ENCODE measurements at regions not wholly inside any gene's neighbourhood (a gene's known extent, or its start where the extent isn't known, plus 50 kb on each side); places are given as distances from the start of the nearest gene placed in this dataset.

DNA sequence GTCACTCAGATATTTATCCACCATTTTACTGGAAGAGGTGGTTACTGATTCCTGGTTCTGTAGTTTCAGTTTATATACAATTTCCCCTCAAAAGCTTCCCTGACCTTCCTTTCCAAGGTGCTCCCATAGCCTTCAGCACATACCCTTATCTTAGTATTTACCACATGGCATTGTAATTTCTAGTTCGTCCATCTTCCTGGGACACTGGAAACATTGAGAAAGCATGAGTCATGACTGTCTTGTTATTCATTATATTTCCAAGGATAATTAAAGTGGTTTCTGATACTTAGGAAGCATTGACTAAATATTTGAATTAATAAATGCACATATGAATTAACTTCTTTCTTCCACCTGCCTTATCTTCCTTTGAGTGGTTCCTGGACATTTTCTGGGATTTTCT is 203.8 kb downstream of the ETAA1 start:
- no peak for TF ChIP-seq CTCF (conservative IDR thresholded peaks at IDR 0.05)
- Mint-ChIP-seq H3K27ac (ENCODE audit: unreplicated experiment) (no peak overlapping the region), H3K27me3 (ENCODE audit: low read depth) (peaks cover 8% of the 10 kb centered on the region)

GRCh38 chr2:67604360-67604759 is 207.2 kb downstream of the ETAA1 start:
- peaks cover 6% of the 10 kb centered on the region for H3K27me3 Mint-ChIP-seq (ENCODE audit: low read depth)
- no peak overlapping the region for H3K27ac Mint-ChIP-seq (ENCODE audit: unreplicated experiment)
- no peak for TF ChIP-seq CTCF (conservative IDR thresholded peaks at IDR 0.05)
- no peaks in the 10 kb centered on the region for H3K4me1 Mint-ChIP-seq
- H3K36me3 Mint-ChIP-seq (ENCODE audit: low read depth) = no peaks in the 10 kb centered on the region
- no peaks in the 10 kb centered on the region for H3K9me3 Mint-ChIP-seq
- no peak for DNase-seq (ENCODE audit: low read depth, low spot score)
- no peak overlapping the region for H3K4me3 Mint-ChIP-seq

More for the DNA sequence above, 203.8 kb downstream of the ETAA1 start:
- Mint-ChIP-seq H3K9me3 (no peaks in the 10 kb centered on the region), H3K4me1 (no peaks in the 10 kb centered on the region), H3K36me3 (ENCODE audit: low read depth) (no peaks in the 10 kb centered on the region), H3K4me3 (no peak overlapping the region)
- DNase-seq (ENCODE audit: low read depth, low spot score) = no peak

- H3K4me1 Mint-ChIP-seq = no peaks in the 10 kb centered on the region
- H3K27ac Mint-ChIP-seq (ENCODE audit: unreplicated experiment) = no peak overlapping the region
- H3K36me3 Mint-ChIP-seq (ENCODE audit: low read depth) = no peaks in the 10 kb centered on the region
- no peak overlapping the region for H3K4me3 Mint-ChIP-seq
- no peak for DNase-seq (ENCODE audit: low read depth, low spot score)
- TF ChIP-seq CTCF (conservative IDR thresholded peaks at IDR 0.05) = no peak
- H3K27me3 Mint-ChIP-seq (ENCODE audit: low read depth) = no peaks in the 10 kb centered on the region
- no peaks in the 10 kb centered on the region for H3K9me3 Mint-ChIP-seq
These were observed 215.5 kb downstream of the ETAA1 start for GRCh38 chr2:67612576-67613042.

DNA sequence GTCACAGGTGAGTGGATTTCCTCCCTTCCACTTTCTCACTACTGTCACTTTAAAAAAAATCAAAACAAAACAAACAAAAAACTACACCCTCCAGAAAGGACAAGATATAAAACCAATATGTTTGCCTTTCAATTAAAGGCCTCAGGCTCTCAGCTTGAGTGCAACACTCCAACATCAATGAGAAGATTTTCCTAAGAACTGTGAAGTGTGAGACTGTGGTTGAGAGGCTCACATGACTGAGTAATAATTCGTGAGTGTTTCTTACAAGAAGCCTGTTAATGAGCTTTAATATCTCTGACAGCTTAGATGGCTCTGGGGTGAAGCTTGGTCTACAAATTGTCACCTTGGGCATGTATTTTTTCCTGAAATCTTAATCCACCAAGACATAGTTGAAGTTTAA is 216.1 kb downstream of the ETAA1 start:
- Mint-ChIP-seq H3K4me1 (no peaks in the 10 kb centered on the region), H3K9me3 (no peaks in the 10 kb centered on the region), H3K4me3 (no peak overlapping the region), H3K27me3 (ENCODE audit: low read depth) (no peaks in the 10 kb centered on the region), H3K27ac (ENCODE audit: unreplicated experiment) (no peak overlapping the region), H3K36me3 (ENCODE audit: low read depth) (no peaks in the 10 kb centered on the region)
- DNase-seq (ENCODE audit: low read depth, low spot score) = no peak
- no peak for TF ChIP-seq CTCF (conservative IDR thresholded peaks at IDR 0.05)

DNA sequence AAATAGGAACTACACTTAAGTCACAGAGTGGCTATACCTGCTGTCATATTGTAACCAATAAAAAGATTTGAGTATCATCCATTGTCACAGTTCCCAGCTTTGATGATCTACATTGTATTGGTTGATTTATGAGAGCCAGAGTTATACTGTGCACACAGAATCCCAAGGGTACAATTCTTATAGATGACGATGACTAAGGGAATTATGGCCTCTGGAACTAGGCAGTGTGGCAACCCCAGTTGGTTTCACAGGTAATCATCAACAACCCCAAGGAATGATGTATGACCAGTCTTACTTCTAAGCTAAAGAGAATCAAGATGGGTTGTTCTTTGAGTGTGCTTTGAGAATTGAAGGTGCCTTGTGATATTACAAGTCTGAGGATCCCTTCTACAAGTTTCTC is 217.3 kb downstream of the ETAA1 start:
- no peaks in the 10 kb centered on the region for H3K9me3 Mint-ChIP-seq
- DNase-seq (ENCODE audit: low read depth, low spot score) = no peak
- no peak for TF ChIP-seq CTCF (conservative IDR thresholded peaks at IDR 0.05)
- no peaks in the 10 kb centered on the region for H3K27me3 Mint-ChIP-seq (ENCODE audit: low read depth)
- no peaks in the 10 kb centered on the region for H3K36me3 Mint-ChIP-seq (ENCODE audit: low read depth)
- no peak overlapping the region for H3K4me3 Mint-ChIP-seq
- H3K4me1 Mint-ChIP-seq = no peaks in the 10 kb centered on the region
- H3K27ac Mint-ChIP-seq (ENCODE audit: unreplicated experiment) = no peak overlapping the region

- Mint-ChIP-seq H3K27ac (ENCODE audit: unreplicated experiment) (no peak overlapping the region), H3K4me1 (no peaks in the 10 kb centered on the region), H3K4me3 (no peak overlapping the region), H3K9me3 (no peaks in the 10 kb centered on the region), H3K36me3 (ENCODE audit: low read depth) (no peaks in the 10 kb centered on the region), H3K27me3 (ENCODE audit: low read depth) (no peaks in the 10 kb centered on the region)
- TF ChIP-seq CTCF (conservative IDR thresholded peaks at IDR 0.05) = no peak
- DNase-seq (ENCODE audit: low read depth, low spot score) = no peak
These were observed 219.6 kb downstream of the ETAA1 start for GRCh38 chr2:67616749-67617148.
